ENCODE measurements at regions not wholly inside any gene's neighbourhood (a gene's known extent, or its start where the extent isn't known, plus 50 kb on each side); places are given as distances from the start of the nearest gene placed in this dataset.

DNA sequence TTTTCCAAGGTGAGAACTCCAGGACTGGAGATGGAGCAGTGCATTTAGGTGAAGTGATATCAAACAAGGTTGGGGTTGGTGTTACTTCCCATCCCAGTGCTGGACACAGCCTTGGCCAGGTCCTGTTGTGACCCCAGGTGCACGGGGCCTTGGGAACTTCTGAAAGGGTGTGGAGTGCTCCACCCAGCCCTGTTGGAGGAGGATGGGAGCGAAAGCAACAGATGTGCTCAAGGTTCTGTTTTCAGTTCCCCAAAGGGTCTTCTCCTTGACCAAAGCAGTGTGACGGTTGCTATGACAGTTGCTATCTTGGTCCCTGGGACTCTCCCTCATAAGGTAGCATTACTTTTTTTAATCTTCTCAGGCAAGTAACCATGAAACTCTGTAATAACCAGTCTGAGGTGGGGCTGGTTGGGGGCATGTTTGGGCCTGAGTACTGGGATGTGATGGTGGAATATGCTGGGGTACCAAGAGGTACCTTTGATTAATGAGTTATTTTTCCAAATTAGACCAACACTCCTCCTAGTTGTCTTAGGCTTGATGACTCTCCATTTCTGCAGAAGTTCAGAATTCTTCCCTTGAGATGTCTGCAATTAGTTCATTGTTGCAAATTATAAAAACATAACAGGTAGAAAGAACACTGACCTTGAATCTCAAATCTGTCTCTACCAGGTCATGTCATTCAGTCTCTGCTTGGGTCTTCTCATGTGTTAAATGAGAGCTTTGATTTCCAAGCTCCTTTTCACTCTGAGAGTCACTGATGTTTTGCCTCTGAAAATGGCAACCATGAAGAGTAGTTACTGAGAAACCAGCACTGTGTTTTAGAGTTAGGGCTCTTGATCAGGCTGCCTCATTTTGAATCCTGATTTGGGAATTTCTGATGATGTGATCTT is 154.5 kb downstream of the RPIA start:
- H3K79me2 ChIP-seq (ENCODE audit: insufficient read depth, low read length), result no peaks in the 10 kb centered on the region
- H4K91ac ChIP-seq (ENCODE audit: insufficient read length, low read depth, low read length), result no peak overlapping the region
- no peak overlapping the region for H2BK5ac ChIP-seq (ENCODE audit: insufficient read length, low read length)
- H3K18ac ChIP-seq (ENCODE audit: insufficient read length, low read depth, low read length), result no peak overlapping the region
- no peak overlapping the region for H3T11ph ChIP-seq (ENCODE audit: low read length)
- H4K20me1 ChIP-seq (ENCODE audit: control insufficient read depth, insufficient read depth, insufficient read length), result no peaks in the 10 kb centered on the region
- Mint-ChIP-seq H3K27me3 (ENCODE audit: low read depth) (peaks cover 4% of the 10 kb centered on the region), H3K9me3 (peaks cover 80 to 98% of the 10 kb centered on the region in 2 experiments), H3K27ac (no peak overlapping the region), H3K36me3 (ENCODE audit: insufficient read depth in 1 of 3, low read depth in 3 of 3) (peaks cover 0 to 15% (median 0%) of the 10 kb centered on the region in 3 experiments; a peak in 4 of 7 replicates), H3K4me1 (no peaks in the 10 kb centered on the region), H3K4me3 (no peak overlapping the region)
- no peak overlapping the region for H2AFZ ChIP-seq (ENCODE audit: low read length)
- no peak overlapping the region for H3K56ac ChIP-seq (ENCODE audit: insufficient read length, low read depth, low read length)
- TF ChIP-seq, protein P1, sequence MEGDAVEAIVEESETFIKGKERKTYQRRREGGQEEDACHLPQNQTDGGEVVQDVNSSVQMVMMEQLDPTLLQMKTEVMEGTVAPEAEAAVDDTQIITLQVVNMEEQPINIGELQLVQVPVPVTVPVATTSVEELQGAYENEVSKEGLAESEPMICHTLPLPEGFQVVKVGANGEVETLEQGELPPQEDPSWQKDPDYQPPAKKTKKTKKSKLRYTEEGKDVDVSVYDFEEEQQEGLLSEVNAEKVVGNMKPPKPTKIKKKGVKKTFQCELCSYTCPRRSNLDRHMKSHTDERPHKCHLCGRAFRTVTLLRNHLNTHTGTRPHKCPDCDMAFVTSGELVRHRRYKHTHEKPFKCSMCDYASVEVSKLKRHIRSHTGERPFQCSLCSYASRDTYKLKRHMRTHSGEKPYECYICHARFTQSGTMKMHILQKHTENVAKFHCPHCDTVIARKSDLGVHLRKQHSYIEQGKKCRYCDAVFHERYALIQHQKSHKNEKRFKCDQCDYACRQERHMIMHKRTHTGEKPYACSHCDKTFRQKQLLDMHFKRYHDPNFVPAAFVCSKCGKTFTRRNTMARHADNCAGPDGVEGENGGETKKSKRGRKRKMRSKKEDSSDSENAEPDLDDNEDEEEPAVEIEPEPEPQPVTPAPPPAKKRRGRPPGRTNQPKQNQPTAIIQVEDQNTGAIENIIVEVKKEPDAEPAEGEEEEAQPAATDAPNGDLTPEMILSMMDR (conservative IDR thresholded peaks at IDR 0.05), result no peak
- no peak overlapping the region for H2BK120ac ChIP-seq (ENCODE audit: low read depth, low read length, poor library complexity, severe bottlenecking)
- no peak overlapping the region for H3K23ac ChIP-seq (ENCODE audit: insufficient read length, low read depth, low read length)
- H3K79me1 ChIP-seq (ENCODE audit: insufficient read depth, low read depth, low read length, poor library complexity, severe bottlenecking), result no peaks in the 10 kb centered on the region
- no peak overlapping the region for H3K9ac ChIP-seq (ENCODE audit: extremely low read depth, insufficient read length, low read length)
- peaks cover 10% of the 10 kb centered on the region for H3K9me3 ChIP-seq (ENCODE audit: control insufficient read depth, low read depth, low read length)
- no peak overlapping the region for H3K14ac ChIP-seq (ENCODE audit: insufficient read depth, low read length)
- H4K5ac ChIP-seq (ENCODE audit: insufficient read length, low read depth, low read length), result no peak overlapping the region
- H3K23me2 ChIP-seq (ENCODE audit: insufficient read length, low read depth, low read length, poor library complexity, severe bottlenecking), result no peaks in the 10 kb centered on the region
- H3K4me1 ChIP-seq (ENCODE audit: insufficient read depth, low read length), result no peaks in the 10 kb centered on the region
- H3K27ac ChIP-seq (ENCODE audit: insufficient read length, low read depth, low read length), result no peak overlapping the region
- H2BK15ac ChIP-seq (ENCODE audit: low read depth, low read length), result no peak overlapping the region
- H3K4ac ChIP-seq (ENCODE audit: low read depth, low read length), result no peak overlapping the region
- no peak overlapping the region for H2AK5ac ChIP-seq (ENCODE audit: insufficient read length, low read length)
- no peak overlapping the region for H2BK12ac ChIP-seq (ENCODE audit: insufficient read length, low read depth, low read length)
- no peak for DNase-seq
- WGBS (ENCODE audit: extremely low coverage, insufficient read length, low lambda C conversion rate), result no CpG with 5 or more reads among the region's 3 CpGs
- H4K8ac ChIP-seq (replicated peaks; ENCODE audit: insufficient read length, low read depth, low read length), result no peak overlapping the region
- no peaks in the 10 kb centered on the region for H3K27me3 ChIP-seq (ENCODE audit: insufficient read depth, low read length)
- no peak overlapping the region for H2BK20ac ChIP-seq (ENCODE audit: low read depth, low read length, poor library complexity, severe bottlenecking)
- no peak overlapping the region for H3K4me2 ChIP-seq (ENCODE audit: insufficient read depth, insufficient read length, low read length)
